ENCODE measurements at regions not wholly inside any gene's neighbourhood (a gene's known extent, or its start where the extent isn't known, plus 50 kb on each side); places are given as distances from the start of the nearest gene placed in this dataset.

GRCh38 chr12:126781593-126781992, 1485.4 kb upstream of the TMEM132C start:
- TF ChIP-seq CTCF (IDR thresholded peaks at IDR 0.05) (no peak), EZH2 (IDR thresholded peaks at IDR 0.05) (no peak)
